ENCODE measurements at regions not wholly inside any gene's neighbourhood (a gene's known extent, or its start where the extent isn't known, plus 50 kb on each side); places are given as distances from the start of the nearest gene placed in this dataset.

- TF ChIP-seq CTCF (IDR thresholded peaks at IDR 0.05) (no peak), EZH2 (IDR thresholded peaks at IDR 0.05; ENCODE audit: borderline replicate concordance, insufficient read depth, low read depth, low read length, poor library complexity, severe bottlenecking) (no peak)
Measured at GRCh38 chr5:4244306-4244705, 648.7 kb downstream of the IRX1 start.
